HG03378 (cell line): ENCODE measurements at regions not wholly inside any gene's neighbourhood (a gene's known extent, or its start where the extent isn't known, plus 50 kb on each side); places are given as distances from the start of the nearest gene placed in this dataset.
"Not testable (repeated sequence)": the region's sequence is repeated elsewhere in the genome, so short reads cannot be mapped to it uniquely, and the experiment has no call there.

ENCODE experiments used
- ATAC-seq: cut with Tn5 transposase; IDR thresholded peaks from one replicate; pipeline ENCODE4 v1.9.1; 2021; ENCODE audit warnings: mild to moderate bottlenecking, moderate library complexity; ENCODE audit not compliant: unreplicated experiment

DNA sequence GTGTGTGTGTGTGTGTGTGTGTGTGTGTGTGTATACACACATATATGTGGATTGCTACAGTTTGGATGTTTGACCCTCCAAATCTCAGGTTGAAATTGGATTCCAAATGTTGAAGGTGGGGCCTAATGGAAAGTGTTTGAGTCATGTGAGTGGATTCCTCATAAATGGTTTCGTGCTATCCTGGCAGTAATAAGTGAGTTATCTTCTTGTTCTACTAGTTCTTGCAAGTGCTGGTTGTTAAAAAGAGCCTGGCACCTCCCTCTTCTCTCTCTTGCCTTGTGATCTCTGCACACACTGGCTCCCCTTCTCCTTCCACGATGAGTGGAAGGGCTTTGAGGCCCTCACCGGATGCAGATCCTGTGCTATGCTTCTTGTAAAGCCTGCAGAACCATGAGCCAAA lies 344.1 kb downstream of the SH2D1A start:
- no peak for ATAC-seq

DNA sequence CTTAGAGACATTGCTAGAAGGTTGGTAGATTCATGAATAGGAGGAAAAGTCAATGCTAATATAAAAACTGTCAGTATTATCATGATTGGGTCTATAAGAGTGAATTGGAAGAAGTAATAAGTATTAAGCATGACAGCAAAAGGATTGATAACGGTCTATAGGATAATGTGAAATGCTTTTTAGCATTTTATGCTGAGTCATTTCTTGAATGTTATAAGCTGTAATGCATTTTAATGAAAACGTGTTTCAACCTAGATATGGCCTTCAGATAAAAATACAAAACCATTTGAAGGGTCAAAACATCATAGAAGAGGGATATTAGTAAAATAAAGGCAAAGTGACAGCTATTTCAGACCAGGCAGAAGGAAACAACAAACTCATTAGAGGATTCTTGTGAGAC lies 353.5 kb downstream of the SH2D1A start:
- ATAC-seq = no peak

DNA sequence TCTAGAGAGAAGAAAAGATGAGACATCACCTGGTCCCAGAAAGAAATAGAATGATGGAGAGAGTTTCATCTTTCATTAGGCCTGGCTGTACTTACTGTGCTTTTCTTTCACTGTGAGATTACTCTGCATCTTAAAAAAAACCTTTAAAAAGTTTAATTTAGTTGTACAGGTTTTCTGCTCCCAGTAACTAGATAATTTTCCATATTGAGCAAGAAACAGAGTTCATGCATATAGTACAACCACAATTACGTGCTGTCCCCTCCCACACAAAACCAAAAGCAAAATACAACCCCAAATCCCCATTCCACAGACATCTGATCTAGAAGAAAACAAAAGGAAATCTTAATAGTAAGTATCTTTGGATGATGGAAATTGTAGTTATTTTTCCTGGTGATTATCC lies 371.2 kb downstream of the SH2D1A start:
- no peak for ATAC-seq

DNA sequence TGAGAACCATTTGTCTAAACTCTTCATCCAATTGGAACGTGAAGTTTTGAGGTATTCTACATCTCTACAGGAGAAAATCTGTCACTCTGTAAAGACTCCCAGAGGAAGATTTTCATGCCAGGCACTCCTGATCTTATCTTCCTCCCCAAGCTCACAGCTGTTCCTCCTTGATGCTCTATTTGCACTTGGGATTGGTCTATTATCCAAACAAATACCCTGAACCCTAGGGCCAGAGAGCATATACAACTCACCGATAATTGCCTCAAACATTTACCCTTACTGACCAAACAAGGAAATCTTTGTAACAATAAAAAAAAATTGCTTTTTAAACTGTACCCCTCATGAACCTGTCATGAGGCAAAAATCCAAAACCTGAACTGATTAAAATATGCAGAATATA lies 372.7 kb downstream of the SH2D1A start:
- no peak for ATAC-seq

DNA sequence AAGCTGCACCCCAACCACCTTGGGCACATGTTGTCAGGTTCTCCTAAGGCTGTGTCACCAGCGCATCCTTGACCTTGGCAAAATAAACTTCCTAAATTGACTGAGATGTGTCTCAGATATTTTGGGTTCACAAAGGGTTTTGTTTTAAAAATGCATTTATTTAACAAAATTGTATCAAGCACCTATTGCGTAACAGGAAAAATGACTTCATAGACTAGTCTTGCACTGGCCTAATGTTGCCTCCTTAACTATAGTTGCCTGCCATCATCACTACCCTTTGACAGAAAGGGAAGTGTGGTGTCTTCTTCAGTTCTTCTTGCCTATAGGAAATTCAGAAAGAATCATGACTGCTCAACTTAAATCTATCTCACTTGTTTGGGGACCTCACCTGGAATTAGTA lies 374.2 kb downstream of the SH2D1A start:
- no peak for ATAC-seq

DNA sequence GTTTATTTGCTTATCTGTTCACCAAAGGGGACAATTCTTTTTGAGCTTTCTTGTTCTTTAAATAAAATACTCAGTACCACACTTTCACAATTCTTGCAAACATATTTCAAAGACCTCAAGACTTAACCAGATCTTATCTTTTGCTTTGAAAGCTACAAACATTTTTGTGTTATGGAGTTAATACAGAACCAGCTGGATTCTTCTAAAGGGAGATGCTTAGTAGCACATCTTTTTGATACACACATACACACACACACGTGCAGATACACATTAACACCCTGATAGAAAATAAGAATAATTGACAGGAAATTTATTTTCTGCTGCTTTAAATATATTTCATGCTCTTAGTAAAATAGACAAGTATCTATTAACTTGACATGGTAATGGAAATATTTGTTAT lies 379.1 kb downstream of the SH2D1A start:
- ATAC-seq = no peak

DNA sequence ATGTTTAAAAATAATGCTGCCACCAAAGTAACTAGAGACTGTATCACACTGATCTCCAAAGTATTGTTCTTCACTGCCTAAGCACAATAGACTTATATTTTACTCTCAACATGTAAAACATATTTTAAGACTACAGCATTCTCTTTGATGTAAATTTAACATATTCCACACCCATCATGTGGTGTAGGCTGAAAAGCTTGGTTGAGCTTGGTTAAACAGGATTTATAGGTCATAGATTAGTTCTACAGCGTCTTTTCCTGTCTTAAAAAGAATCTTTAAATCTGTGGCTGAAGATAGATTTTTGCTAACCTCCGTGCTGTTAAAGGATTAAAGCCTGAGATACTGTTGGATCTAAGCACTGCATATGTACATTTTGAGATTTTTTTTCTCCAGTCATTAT lies 379.9 kb downstream of the SH2D1A start:
- ATAC-seq = no peak

DNA sequence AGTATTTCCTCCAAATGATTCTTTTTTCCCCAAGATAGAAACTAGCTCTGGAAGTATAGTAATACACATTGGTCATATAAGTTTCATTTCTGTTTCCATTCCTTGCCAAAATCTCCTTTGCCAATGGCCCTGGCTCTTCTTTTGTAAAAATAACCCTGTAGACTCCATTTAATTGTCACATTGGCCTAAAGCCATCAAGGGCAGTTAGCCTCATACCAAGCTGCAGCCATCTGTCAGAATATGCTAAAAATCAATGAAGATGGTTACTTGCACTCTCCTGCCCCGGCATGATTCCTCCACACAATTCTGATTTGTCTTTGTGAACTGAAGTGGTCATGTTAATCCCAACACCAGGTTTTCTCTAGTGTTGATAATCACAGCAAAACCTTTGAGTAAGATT lies 380.5 kb downstream of the SH2D1A start:
- ATAC-seq = no peak

DNA sequence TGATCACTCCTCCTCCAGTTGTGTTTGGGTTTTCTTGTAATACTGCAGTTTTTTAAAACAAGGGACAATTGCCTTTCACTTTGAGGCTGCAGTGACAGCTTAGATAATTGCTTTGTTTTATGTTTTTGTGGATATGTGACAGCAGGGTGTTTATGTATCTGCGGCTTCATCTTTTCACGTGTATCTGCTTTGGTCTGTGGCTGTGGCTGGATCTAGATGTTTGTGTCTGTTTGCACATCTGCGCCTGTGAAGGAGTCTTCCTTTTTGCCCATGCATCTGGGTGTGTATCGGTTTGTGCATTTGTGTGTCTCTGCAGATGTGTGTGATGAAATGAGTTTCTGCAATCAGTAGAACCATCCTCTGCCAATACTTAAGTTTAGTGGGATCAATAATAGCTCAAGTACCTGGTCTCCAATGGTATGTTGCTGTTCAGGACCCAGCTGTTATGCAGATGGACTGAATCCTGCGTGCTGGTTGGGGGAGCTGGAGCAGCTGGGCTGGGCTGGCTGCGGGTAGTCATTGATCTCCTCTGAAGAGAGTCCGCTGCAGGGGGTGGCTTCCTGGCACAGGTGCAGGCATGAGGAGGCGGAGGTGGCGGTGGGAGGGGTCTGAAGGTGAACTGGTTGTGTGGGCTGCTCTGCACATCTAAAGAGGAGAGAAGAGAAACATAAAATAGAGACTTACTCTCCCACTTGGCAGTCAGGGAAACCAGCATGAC lies 390.3 kb downstream of the SH2D1A start:
- no peak for ATAC-seq

DNA sequence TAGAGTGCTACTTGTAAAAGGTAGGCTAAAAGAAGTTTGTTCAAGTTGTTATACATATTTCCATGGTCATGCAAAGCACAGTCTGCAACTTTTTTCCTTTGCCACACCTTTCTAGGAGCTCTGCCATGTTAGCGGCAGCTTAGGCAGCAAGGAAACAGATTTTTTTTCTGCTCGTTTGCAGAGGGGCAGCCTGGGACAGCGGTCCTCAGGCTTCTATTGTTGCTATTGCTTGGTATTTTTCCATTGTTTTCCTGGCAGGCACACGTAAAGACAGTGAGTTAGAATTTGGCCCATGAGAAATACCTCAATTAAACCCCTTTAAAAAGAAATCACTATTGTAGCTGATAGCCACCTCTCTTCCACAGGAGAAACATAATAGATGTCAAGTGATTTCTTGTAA lies 391.4 kb downstream of the SH2D1A start:
- no peak for ATAC-seq

DNA sequence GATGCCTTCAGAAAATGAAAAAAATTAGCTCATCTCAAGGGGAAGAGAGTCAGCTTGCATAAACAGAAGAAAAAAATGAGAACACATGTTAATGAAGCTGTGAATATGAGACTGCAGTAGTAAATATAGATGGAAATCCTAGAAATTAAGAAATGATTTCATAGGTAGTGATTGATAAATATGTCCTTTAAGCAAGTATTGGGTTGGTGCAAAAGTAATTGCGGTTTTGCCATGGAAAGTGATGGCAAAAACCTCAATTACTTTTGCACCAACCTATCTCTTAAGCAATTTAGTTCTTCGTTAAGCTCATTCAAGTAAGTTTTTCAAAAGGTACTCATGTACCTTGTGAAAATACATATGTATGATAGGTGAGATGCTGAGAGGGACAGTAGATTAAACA lies 400.9 kb downstream of the SH2D1A start:
- no peak for ATAC-seq

DNA sequence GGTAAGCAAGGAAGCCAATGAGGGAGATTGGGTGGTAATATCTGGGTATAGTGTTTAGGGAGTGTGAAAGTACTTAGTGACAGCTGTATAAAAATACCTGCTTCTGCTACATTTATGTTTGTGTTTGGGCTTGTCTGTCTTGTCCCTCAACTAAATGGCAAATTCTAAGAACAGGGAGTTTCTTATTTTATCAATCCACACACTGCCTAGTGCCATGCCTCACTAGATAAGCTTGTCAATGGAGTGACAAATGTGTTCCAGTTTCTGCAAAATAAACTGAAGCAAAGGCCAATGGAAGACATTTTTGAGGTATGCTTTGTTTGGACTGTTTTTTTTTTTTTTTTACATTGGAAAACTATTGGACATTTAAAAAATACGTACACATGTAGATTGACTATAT lies 418.0 kb downstream of the SH2D1A start:
- no peak for ATAC-seq

DNA sequence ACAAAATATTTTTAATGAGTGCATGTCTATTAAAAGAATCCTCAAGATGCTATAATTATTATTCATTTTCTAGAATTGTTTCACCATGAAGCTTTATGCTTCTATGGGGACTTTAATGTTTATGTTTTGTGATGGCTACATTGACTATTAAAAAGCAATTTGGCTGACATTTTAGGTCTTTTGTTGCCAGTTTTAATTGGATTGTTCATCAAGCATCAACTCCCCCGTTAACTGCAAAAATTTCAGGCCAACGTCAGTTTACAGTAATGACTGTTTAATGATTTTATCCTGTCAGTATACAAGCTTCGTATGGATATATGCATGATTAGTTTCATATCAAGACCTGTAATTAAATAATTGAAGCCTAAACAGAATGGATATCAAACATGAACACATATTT lies 422.8 kb downstream of the SH2D1A start:
- ATAC-seq = no peak

DNA sequence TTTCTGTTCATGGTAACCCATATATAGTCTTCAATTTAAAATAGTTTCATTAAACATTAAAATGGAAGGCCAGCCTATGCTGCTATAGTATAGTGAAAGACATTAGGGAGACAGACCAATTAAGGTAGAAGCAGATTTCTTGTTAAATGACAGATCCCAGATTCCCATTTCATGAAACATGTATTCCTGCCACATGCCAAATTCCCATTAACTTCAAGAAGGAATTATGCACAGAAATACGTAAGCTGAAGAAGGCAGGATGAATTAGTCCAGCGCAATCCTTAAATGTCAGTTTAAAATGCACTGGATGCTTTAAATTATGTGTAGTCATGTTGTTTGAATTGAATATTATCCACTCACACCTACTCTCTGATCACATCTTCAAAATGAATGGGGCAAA lies 424.9 kb downstream of the SH2D1A start:
- ATAC-seq = no peak

DNA sequence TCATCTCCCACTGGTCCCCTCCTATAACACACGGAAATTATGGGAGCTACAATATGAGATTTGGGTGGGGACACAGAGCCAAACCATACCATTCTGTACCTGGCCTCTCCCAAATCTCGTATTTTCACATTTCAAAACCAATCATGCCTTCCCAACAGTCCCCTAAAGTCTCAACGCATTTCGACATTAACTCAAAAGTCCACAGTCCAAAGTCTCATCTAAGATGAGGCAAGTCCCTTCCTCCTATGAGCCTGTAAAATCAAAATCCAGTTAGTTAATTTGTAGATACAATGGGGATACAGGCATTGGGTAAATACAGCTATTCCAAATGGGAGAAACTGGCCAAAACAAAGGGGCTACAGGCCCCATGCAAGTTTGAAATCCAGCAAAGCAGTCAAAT lies 441.9 kb downstream of the SH2D1A start:
- ATAC-seq = not testable (repeated sequence)

DNA sequence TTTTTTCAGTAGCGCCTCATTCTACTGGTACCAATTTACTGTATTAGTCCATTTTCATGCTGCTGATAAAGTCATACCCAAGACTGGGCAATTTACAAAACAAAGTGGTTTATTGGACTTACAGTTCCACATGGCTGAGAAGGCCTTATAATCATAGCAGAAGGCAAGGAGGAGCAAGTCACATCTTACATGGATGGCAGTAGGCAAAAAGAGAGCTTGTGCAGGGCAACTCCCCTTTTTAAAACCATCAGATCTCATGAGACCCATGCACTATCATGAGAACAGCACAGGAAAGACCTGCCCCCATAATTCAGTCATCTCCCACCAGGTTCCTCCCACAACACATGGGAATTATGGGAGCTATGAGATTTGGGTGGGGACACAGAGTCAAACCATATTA lies 443.5 kb downstream of the SH2D1A start:
- not testable (repeated sequence) for ATAC-seq

DNA sequence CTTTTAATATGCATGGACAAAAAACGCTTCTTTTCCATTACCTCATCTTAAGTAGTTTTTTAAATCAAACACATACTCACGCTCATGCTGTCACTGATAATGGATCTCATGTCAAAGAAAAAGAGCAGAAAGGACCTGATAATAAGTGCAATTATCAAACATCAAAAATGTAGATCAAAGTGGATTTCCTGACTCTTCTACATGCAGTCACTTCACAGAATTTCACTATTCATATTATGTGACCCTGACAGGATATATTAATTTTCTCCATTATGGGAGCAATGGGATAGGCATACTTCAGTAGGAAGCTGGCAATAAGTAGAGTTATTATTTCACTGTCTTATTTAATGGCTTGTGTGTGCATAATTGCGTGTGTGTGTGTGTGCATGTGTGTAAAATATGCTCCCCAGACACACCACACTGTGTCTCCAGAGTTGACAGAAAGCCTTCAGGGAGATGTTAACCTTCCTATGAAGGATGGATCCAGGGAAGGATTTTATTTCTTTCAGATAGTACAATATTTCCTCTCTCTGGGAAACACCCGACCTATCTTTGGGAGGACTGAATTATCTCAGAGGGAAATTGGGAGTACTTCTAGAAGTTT lies 445.2 kb downstream of the SH2D1A start:
- no peak for ATAC-seq

DNA sequence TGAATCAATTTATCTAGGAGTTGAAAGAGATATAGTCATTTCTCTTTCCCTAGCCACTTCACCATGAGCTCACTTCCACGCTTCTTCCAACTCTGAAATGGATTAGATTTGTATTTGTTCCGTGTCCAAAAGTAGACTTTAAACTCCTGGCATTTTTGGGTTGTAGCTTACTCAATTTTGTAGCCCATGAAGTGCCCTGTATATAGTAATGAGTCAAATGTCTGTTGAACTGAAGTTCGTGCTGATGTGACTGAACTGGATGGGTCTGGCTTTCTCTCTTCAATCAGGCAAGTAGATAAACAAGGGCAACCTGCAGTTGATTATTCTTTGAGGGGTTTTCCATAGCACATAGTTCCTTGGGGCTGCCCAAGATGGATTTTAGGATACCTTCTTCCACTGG lies 450.6 kb downstream of the SH2D1A start:
- ATAC-seq = no peak

DNA sequence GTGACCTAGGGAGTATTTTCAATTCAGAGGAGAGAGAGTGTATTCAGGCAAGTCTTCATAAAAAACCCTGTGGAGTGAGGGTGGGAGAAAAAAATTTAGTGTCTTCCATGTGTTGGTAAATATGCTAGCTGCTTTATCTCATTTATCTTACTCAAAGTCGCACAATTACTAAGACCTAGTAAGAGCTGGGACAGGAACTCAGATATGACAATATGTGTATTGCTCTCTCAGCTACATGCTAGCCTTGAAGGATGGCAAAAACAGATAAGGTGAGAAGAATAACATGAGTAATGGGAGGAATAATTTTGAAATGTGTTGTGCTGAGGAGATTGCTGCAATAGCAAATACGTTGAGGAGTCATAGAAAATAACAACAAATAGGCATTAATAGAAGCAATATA lies 458.6 kb downstream of the SH2D1A start:
- no peak for ATAC-seq

DNA sequence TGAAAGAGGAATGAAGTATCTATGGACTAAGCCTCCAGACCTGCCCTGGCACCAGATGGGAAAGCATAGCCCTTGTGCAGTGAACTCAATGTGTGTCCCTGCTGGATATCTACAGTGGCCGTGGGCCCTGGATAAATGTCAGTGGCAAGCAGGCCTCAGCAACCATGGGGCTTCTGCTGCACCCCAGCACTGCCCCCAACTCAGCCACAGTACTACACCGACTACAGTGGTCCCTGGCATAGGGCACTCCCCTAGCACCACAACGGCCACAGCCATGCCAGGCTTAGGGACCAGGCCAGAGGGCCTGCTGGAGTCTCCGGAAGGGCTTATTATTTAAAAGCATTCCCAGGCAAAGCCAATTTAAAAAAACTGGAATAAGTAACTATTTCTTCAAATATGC lies 459.1 kb downstream of the SH2D1A start:
- no peak for ATAC-seq

DNA sequence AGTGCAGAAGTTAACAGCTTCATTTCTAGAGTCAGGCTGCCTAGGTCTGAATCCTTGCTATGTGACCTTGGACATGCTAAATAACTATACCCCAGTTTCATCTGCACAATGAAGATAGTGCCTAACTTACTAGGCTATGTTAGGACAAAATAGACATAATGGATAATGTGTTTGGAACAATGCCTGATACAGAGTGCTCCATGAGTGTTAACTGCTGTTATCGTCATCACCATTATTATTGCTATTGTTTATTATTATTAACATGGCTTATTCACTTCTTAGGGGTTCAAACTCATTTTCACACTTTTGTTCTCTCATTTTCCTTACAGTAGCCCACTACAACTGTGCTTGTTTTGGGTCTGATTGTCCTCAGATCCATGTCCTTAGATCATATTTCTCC lies 467.7 kb downstream of the SH2D1A start:
- no peak for ATAC-seq

DNA sequence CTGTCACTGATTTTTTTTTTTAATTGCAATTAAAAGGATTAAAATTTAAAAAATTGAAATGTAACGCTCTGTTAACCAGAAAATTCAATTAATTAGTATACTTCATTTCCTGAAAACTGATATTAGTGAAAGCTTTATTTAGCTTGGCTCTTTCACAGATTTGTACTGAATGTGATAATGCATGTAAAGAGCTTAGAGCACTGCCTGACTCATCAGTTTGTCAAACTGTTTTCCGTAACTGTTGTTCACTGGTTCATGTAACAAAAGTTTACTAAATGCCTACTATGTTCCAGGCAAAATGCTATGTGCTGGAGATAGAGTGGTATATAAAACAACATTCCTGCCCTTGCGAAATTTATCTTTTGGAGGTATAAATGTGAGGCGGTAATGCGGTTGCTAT lies 471.7 kb downstream of the SH2D1A start:
- ATAC-seq = no peak

DNA sequence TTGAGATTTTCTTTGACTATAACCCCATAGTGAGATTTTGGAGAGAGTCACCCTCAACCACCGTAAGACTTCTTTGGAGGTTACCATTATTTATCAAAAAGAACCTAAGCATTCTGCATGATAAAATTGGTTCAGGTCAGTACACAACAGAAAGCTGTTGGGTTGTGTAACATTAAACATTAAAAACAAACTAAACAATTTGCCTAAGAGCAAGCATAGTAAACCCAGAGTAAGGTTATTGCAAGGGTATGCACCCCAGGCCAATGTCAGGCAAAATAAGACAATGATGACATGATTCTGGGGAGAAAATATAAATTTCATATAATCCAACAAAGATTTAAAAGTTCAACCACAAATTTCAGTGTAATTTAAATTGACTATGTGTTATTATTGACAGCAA lies 472.4 kb downstream of the SH2D1A start:
- no peak for ATAC-seq
